ENCODE measurements at regions not wholly inside any gene's neighbourhood (a gene's known extent, or its start where the extent isn't known, plus 50 kb on each side); places are given as distances from the start of the nearest gene placed in this dataset.

DNA sequence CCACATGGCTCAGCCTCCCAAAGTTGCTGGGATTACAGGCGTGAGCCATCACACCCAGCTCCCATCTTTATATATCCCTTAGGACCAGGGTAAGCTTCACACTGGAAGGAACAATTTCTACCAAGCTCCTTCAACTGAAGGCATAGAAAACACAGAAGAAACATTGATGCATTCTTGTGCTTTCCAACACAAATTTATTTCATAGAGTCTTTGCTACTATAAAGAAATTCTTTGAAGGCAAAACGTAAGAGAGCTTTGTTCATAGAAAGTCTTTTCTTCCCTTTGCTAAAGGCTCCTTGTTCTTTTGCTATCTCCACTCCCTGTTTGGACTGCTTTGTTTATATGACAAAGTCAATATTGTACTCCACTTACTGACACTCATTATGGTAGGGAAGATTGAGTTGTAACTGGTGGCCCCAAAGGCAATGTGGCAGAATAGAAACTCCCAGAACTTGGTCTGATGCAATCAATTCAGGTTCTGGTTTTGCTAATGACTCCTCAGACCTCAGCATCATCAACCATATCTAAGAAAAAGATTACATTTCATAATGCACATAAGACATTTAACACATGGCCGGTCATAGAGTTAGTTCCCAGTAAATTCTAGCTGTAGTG, 97.4 kb upstream of the CLINT1 start:
- TF ChIP-seq EZH2 (IDR thresholded peaks at IDR 0.05): no peak
- no peak for TF ChIP-seq POLR2AphosphoS5 (IDR thresholded peaks at IDR 0.05; ENCODE audit: borderline replicate concordance, low read depth, low read length)
- TF ChIP-seq FOXP2 (optimal IDR thresholded peaks at IDR 0.05; ENCODE audit: control extremely low read depth, extremely low read length, insufficient read depth): no peak

All from SK-N-MC (cell line).